Tibial artery (tissue), 4 donors: ENCODE measurements at regions not wholly inside any gene's neighbourhood (a gene's known extent, or its start where the extent isn't known, plus 50 kb on each side); places are given as distances from the start of the nearest gene placed in this dataset.

Experiments
- DNase-seq, 2 donors: peaks; one replicate each; pipeline ENCODE4 v3.0.0-alpha.2; 2019
- H3K27ac ChIP-seq, 2 donors: fragments of 200-600 bp; sonication (generic) in 1 of 2; 1 replicate in 1 of 2; 2 replicates in 1 of 2; pipeline ENCODE4 v1.5.1; 2018 to 2019; ENCODE audit warnings: mild to moderate bottlenecking in 1 of 2
- H3K27me3 ChIP-seq, 2 donors: fragments of 200-600 bp; sonication (generic) in 1 of 2; one replicate each; pipeline versions ENCODE4 v1.5.1 to v1.6.0; 2016 to 2019
- H3K36me3 ChIP-seq, 3 donors: fragments of 200-600 bp; sonication (generic) in 2 of 3; one replicate each; pipeline ENCODE4 v1.5.1; 2016 to 2019; ENCODE audit warnings: mild to moderate bottlenecking in 2 of 3
- H3K4me1 ChIP-seq, 4 donors: fragments of 200-600 bp; sonication (generic) in 2 of 4; 1 replicate in 3 of 4; 2 replicates in 1 of 4; pipeline ENCODE4 v1.5.1; 2016 to 2019
- H3K4me3 ChIP-seq, 2 donors: fragments of 200-600 bp; sonication (generic) in 1 of 2; 1 replicate in 1 of 2; 2 replicates in 1 of 2; pipeline ENCODE4 v1.5.1; 2018 to 2019; ENCODE audit warnings: mild to moderate bottlenecking in 2 of 2
- H3K9me3 ChIP-seq, 3 donors: fragments of 200-600 bp; sonication (generic) in 1 of 3; one replicate each; pipeline ENCODE4 v1.5.1; 2016 to 2019
- intact Hi-C: fragments of 100-400 bp; cut with DNase I; formaldehyde crosslinking; loops from one replicate; pipeline ENCODE4 v1.15.0; 2023; ENCODE audit warnings: low total_unique reads
- TF ChIP-seq, protein P1 (sequence below), 2 experiments: fragments of 200-600 bp in 1 of 2; fragments of 450-650 bp in 1 of 2; IDR thresholded peaks; one replicate each; pipeline ENCODE4 v1.5.1; 2017 to 2019; ENCODE audit warnings: antibody characterized with exemption in 2 of 2, mild to moderate bottlenecking in 1 of 2, moderate library complexity in 1 of 2

DNA sequence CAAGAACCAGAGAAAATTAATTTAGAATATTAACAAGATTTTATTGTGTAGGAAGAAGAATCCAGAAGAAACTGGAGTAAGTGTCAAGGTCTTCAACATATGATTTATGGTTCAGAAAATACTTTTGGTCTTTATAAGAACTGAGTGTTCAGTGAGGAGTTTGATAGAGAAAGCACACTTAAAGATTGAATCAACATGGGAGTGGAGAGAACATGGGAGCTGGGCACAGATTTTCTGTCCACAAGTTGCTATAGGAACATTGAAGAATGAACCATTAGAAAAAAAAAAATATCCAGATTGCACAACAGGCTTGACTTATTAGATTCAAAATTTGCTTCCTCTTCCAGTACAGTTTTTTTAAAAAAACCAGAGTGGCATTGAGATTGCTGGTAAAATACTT is 601.2 kb upstream of the GNPDA2 start:
- DNase-seq = no peak
- H3K27ac ChIP-seq = no peak overlapping the region
- intact Hi-C loops = no loop called here
- H3K9me3 ChIP-seq = no peaks in the 10 kb centered on the region
- TF ChIP-seq, protein P1, sequence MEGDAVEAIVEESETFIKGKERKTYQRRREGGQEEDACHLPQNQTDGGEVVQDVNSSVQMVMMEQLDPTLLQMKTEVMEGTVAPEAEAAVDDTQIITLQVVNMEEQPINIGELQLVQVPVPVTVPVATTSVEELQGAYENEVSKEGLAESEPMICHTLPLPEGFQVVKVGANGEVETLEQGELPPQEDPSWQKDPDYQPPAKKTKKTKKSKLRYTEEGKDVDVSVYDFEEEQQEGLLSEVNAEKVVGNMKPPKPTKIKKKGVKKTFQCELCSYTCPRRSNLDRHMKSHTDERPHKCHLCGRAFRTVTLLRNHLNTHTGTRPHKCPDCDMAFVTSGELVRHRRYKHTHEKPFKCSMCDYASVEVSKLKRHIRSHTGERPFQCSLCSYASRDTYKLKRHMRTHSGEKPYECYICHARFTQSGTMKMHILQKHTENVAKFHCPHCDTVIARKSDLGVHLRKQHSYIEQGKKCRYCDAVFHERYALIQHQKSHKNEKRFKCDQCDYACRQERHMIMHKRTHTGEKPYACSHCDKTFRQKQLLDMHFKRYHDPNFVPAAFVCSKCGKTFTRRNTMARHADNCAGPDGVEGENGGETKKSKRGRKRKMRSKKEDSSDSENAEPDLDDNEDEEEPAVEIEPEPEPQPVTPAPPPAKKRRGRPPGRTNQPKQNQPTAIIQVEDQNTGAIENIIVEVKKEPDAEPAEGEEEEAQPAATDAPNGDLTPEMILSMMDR (IDR thresholded peaks at IDR 0.05) = no peak
- no peaks in the 10 kb centered on the region for H3K4me1 ChIP-seq
- H3K4me3 ChIP-seq = no peak overlapping the region
- H3K36me3 ChIP-seq = no peaks in the 10 kb centered on the region
- H3K27me3 ChIP-seq = no peaks in the 10 kb centered on the region

DNA sequence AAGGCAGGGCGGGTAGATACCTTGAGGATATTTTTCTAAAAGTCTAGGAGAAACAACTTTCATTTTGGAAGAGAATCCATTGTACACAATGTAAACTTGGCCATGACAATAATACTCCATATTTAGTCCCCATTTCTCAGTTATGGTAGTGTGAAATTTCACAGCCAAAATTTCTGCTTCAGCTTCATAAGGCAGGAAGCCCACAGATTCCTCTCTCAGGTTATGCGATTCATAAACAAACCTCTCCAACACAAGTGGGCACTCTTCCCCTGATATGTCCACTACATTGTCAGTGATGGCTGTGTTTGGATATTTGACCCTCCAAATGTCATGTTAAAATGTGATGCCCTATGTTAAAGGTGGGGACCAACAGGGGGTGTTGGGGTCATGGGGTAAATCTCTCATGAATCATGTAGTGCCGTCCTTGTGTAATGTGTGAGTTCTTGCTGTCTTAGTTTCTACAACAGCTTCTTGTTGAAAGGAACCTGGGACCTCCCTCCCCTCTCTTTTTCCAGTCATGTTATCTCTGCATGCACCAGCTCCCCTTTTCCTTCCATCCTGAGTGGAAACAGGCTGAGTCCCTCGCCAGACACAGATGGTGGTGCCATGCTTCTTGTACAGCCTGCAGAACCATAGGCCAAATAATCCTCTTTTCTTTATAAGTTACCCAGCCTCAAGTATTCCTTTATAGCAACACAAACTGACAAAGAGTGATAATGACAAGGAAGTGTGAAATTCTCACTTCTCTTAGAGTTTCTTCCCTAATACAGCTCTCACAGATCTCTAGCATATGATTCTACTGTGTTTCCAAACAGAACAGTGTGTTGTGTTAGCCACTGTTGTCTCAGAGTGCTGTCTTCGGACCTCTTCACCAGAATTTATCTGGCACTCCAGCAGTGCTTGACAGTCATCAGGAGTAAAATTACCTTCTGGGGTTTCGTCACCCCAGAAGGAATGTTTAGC is 598.4 kb upstream of the GNPDA2 start:
- intact Hi-C loops = no loop called here
- TF ChIP-seq, protein P1 (IDR thresholded peaks at IDR 0.05) = no peak
- Histone ChIP-seq H3K4me1 (no peaks in the 10 kb centered on the region), H3K4me3 (no peak overlapping the region), H3K9me3 (no peaks in the 10 kb centered on the region), H3K27me3 (no peaks in the 10 kb centered on the region), H3K27ac (no peak overlapping the region), H3K36me3 (no peaks in the 10 kb centered on the region)
- DNase-seq = no peak

DNA sequence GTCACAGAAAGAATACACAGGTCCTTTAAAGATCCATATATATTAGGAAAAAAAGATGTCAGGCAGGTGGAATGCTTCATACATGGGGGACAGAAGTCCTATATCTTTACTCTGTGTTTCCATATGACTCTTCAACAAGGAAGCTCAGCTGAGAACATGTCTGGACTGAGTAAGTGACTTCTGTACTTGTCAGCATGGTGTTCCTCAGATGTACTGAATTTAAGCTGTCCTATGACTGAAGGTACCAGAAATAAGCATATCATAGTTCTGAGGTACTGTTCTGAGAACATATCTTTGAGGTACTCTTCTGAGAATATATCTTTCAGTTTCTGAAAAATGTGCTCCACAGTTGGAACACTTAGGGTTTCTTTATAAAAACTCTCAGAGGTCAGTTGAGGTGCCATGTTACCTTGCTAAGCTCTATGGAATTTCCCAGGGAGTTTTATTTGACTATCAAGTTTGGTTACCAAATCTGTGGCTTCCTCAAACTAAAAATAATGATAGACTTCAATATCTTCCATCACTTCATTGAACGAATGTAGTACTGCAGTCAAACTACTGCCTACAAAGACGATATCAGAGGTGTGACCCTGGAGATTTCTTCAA is 597.2 kb upstream of the GNPDA2 start:
- no peak for DNase-seq
- no peaks in the 10 kb centered on the region for H3K9me3 ChIP-seq
- H3K27ac ChIP-seq = no peak overlapping the region
- TF ChIP-seq, protein P1 (IDR thresholded peaks at IDR 0.05) = no peak
- no peaks in the 10 kb centered on the region for H3K4me1 ChIP-seq
- intact Hi-C loops = no loop called here
- H3K4me3 ChIP-seq = no peak overlapping the region
- no peaks in the 10 kb centered on the region for H3K27me3 ChIP-seq
- no peaks in the 10 kb centered on the region for H3K36me3 ChIP-seq

DNA sequence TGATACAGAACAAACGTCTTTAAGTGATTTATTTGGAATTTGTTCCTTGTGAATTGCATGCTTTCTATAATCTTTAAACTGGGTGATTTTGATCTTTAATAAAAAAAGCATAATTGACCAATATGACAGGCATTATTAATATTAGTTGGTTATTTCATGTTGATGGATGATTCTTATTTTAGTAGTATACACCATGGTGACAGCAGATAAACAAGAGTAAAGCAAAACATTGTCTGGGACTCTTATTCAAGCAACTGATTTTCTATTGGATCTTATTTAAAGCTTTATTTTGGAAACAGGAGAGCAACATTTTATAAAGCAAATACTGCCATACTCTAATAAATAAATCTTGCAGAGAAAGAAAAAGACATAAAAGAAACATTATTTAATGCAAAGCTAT is 591.4 kb upstream of the GNPDA2 start:
- TF ChIP-seq, protein P1 (IDR thresholded peaks at IDR 0.05) = no peak
- Histone ChIP-seq H3K4me3 (no peak overlapping the region), H3K27ac (no peak overlapping the region), H3K36me3 (no peaks in the 10 kb centered on the region), H3K27me3 (no peaks in the 10 kb centered on the region), H3K9me3 (peaks cover 0 to 2% (median 0%) of the 10 kb centered on the region in 3 donors), H3K4me1 (peaks cover 0 to 21% (median 0%) of the 10 kb centered on the region in 4 donors)
- intact Hi-C loops = no loop called here
- no peak for DNase-seq

DNA sequence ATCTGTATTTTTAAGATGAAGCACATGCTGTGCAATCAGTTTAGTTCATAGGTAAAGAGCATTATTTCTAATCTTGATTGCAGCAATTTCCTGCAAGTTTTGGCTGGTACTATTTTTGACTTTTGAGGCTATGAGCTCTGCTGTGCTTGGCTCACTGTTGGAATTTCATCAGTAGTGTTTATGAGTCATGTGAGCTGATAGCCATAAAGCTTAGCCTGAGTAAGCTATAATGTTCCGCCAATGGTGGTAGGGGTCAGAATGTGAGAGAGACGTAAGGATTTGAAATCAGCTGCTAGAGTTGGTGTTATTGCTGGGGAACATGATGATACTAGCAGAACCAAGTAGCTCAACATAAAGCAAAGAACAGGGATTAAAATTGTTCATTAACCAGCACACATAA is 590.9 kb upstream of the GNPDA2 start:
- no peaks in the 10 kb centered on the region for H3K27me3 ChIP-seq
- peaks cover 0 to 21% (median 0%) of the 10 kb centered on the region in 4 donors for H3K4me1 ChIP-seq
- TF ChIP-seq, protein P1 (IDR thresholded peaks at IDR 0.05) = no peak
- no peak for DNase-seq
- H3K27ac ChIP-seq = no peak overlapping the region
- no peak overlapping the region for H3K4me3 ChIP-seq
- intact Hi-C loops = no loop called here
- peaks cover 0 to 3% (median 0%) of the 10 kb centered on the region in 3 donors for H3K9me3 ChIP-seq
- no peaks in the 10 kb centered on the region for H3K36me3 ChIP-seq
